ENCODE measurements at regions not wholly inside any gene's neighbourhood (a gene's known extent, or its start where the extent isn't known, plus 50 kb on each side); places are given as distances from the start of the nearest gene placed in this dataset.

DNA sequence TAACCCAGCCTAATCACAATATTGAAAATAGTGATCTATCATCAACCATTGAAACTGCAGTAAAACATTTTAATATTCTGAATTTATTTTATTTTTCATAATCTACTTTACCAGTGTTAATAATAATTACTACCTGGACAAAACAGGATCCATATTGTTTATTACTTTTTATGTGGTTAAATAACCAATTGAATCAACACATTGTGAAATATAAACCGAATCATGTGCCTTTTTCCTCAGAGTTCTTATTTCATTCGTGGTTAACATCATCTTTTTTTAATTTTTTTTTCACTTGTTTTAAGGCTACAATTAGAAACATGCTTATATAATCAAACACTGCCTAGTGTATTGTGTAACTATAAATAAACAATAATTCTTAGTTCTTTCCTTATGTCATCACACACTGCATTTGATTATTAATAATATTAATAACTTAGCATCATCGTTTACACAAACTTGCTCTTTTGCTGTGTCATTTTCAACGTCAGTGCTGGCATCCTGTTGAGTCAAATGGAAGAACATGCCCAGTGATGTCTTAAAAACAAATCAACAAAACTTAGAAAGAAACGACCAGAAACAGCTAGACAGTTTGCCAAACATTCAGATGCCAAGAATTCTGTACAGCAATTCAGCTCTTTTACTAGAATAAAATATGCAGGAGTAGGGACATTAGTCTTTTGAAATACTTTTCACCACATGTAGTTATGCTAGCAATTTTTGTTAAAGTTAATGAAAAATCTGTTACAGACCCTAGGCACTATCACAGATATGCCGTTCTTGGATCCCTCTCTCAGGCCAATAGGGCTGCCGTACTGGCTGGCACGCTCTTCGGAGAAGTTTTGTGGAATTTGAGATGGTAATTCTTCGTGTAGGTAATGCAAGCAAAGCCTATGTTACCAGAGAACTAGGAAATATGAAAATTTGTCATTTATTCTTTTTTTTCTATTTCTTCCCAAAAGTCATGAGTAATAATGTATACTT, 330.4 kb upstream of the SEMA3A start:
- ATAC-seq: no peak
- Histone ChIP-seq H3K4me1 (ENCODE audit: control insufficient read depth, insufficient read depth, low read length) (no peaks in the 10 kb centered on the region), H3K79me2 (ENCODE audit: control insufficient read depth, insufficient read depth, low read length) (no peaks in the 10 kb centered on the region), H3K4me2 (ENCODE audit: control insufficient read depth, insufficient read depth) (no peak overlapping the region), H3K4me3 (no peak overlapping the region), H3K9ac (ENCODE audit: control insufficient read depth, insufficient read depth, low read length) (no peak overlapping the region), H2AFZ (ENCODE audit: control insufficient read depth, low read depth, low read length) (no peak overlapping the region), H3K27me3 (replicated peaks in 1 of 2; ENCODE audit: control insufficient read depth in 2 of 2, insufficient read depth in 2 of 2, low read length in 1 of 2) (no peaks in the 10 kb centered on the region), H3K36me3 (ENCODE audit: control insufficient read depth in 2 of 2, insufficient read depth in 2 of 2, low read length in 1 of 2) (no peaks in the 10 kb centered on the region), H3K9me3 (replicated peaks; ENCODE audit: control insufficient read depth, insufficient read depth, low read length) (no peaks in the 10 kb centered on the region), H4K20me1 (ENCODE audit: control insufficient read depth, insufficient read depth) (no peaks in the 10 kb centered on the region), H3K27ac (ENCODE audit: control insufficient read depth, insufficient read depth) (no peak overlapping the region)
- POLR2A ChIA-PET: no interaction called here
- FAIRE-seq: no peak
- 8% methylated on average over 10 of the region's 10 CpGs for WGBS (ENCODE audit: insufficient coverage, insufficient replicate concordance, low lambda C conversion rate, missing lambda C conversion rate)
- SMC1A ChIA-PET (ENCODE audit: uncharacterized antibody, unreplicated experiment): interaction anchor here (0.6 kb wide), 1 partner anchor 269 kb away, joined by 3 read pairs; no protein-coding TSS in a partner anchor
- RAD21 ChIA-PET (ENCODE audit: unreplicated experiment): no interaction called here
- no TSS peak for BruUV-seq (replicated peaks)
- intact Hi-C loops (cut with micrococcal nuclease; ENCODE audit: unreplicated experiment) (no loop called here), in situ Hi-C loops (cut with MboI) (no loop called here)
- TF ChIP-seq NFYB (IDR thresholded peaks at IDR 0.05; ENCODE audit: insufficient read depth, low read depth, low read length): no peak
- TF ChIP-seq, protein P1, sequence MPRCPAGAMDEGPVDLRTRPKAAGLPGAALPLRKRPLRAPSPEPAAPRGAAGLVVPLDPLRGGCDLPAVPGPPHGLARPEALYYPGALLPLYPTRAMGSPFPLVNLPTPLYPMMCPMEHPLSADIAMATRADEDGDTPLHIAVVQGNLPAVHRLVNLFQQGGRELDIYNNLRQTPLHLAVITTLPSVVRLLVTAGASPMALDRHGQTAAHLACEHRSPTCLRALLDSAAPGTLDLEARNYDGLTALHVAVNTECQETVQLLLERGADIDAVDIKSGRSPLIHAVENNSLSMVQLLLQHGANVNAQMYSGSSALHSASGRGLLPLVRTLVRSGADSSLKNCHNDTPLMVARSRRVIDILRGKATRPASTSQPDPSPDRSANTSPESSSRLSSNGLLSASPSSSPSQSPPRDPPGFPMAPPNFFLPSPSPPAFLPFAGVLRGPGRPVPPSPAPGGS (IDR thresholded peaks at IDR 0.05; ENCODE audit: borderline replicate concordance, insufficient read depth, low read depth, low read length, poor library complexity, severe bottlenecking): no peak
- no peak for TF ChIP-seq RB1 (IDR thresholded peaks at IDR 0.05; ENCODE audit: borderline replicate concordance)
- no peak for TF ChIP-seq ESRRA (IDR thresholded peaks at IDR 0.05; ENCODE audit: low read length)
- TF ChIP-seq SMARCA5 (IDR thresholded peaks at IDR 0.05): no peak
- no peak for TF ChIP-seq MTA2 (IDR thresholded peaks at IDR 0.05; ENCODE audit: low read depth)
- no peak for TF ChIP-seq ETV6 (conservative IDR thresholded peaks at IDR 0.05 in 1 of 2, IDR thresholded peaks at IDR 0.05 in 1 of 2; ENCODE audit: borderline replicate concordance in 1 of 2, low read depth in 1 of 2)
- no peak for TF ChIP-seq TAF1 (IDR thresholded peaks at IDR 0.05; ENCODE audit: borderline replicate concordance, low read depth, low read length)
- no peak for TF ChIP-seq RAD21 (IDR thresholded peaks at IDR 0.05; ENCODE audit: insufficient read depth, low read depth, low read length)
- no peak for TF ChIP-seq LARP7 (IDR thresholded peaks at IDR 0.05)
- no peak for TF ChIP-seq EZH2 (IDR thresholded peaks at IDR 0.05; ENCODE audit: borderline replicate concordance, control insufficient read depth, low read depth, low read length)
- no peak for TF ChIP-seq KLF5 (IDR thresholded peaks at IDR 0.05; ENCODE audit: partially characterized antibody)
- TF ChIP-seq, protein P2, sequence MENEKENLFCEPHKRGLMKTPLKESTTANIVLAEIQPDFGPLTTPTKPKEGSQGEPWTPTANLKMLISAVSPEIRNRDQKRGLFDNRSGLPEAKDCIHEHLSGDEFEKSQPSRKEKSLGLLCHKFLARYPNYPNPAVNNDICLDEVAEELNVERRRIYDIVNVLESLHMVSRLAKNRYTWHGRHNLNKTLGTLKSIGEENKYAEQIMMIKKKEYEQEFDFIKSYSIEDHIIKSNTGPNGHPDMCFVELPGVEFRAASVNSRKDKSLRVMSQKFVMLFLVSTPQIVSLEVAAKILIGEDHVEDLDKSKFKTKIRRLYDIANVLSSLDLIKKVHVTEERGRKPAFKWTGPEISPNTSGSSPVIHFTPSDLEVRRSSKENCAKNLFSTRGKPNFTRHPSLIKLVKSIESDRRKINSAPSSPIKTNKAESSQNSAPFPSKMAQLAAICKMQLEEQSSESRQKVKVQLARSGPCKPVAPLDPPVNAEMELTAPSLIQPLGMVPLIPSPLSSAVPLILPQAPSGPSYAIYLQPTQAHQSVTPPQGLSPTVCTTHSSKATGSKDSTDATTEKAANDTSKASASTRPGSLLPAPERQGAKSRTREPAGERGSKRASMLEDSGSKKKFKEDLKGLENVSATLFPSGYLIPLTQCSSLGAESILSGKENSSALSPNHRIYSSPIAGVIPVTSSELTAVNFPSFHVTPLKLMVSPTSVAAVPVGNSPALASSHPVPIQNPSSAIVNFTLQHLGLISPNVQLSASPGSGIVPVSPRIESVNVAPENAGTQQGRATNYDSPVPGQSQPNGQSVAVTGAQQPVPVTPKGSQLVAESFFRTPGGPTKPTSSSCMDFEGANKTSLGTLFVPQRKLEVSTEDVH (IDR thresholded peaks at IDR 0.05; ENCODE audit: low read depth, partially characterized antibody): no peak
- no peak for TF ChIP-seq SMAD5 (IDR thresholded peaks at IDR 0.05; ENCODE audit: low read depth)
- TF ChIP-seq EP300 (IDR thresholded peaks at IDR 0.05; ENCODE audit: borderline replicate concordance in 1 of 2, control insufficient read depth in 1 of 2, low read depth in 2 of 2, low read length in 2 of 2): no peak
- DNase-seq (ENCODE audit: low read depth, low spot score): no peak
- CTCF ChIA-PET: no interaction called here

Measured in GM12878 (cell line).